GM23338 (cell line): ENCODE measurements at regions not wholly inside any gene's neighbourhood (a gene's known extent, or its start where the extent isn't known, plus 50 kb on each side); places are given as distances from the start of the nearest gene placed in this dataset.

Experiments used
- ATAC-seq: fragments of 200-7000 bp; cut with Tn5 transposase; 3 replicates; pipeline ENCODE4 v1.9.1; 2020
- DNase-seq: peaks from one replicate; pipeline ENCODE4 v3.0.0-alpha.2; 2015; ENCODE audit warnings: low spot score
- H2AFZ ChIP-seq: fragments of 200-600 bp; sonication (generic); 2 replicates; pipeline ENCODE4 v1.8.0; 2016; ENCODE audit warnings: antibody characterized with exemption, mild to moderate bottlenecking, moderate library complexity
- H3F3A ChIP-seq: fragments of 200-600 bp; sonication (generic); replicated peaks from 2 replicates; pipeline ENCODE4 v1.8.0; 2017; ENCODE audit warnings: antibody characterized with exemption, mixed run types, low read depth
- H3K27ac ChIP-seq: fragments of 200-600 bp; sonication (generic); 2 replicates; pipeline ENCODE4 v1.6.1; 2016; ENCODE audit warnings: low read depth
- H3K27me3 ChIP-seq: fragments of 200-600 bp; sonication (generic); 2 replicates; pipeline ENCODE4 v1.8.0; 2016; ENCODE audit warnings: mild to moderate bottlenecking, mixed run types, moderate library complexity; ENCODE audit not compliant: insufficient read depth
- H3K36me3 ChIP-seq: fragments of 200-600 bp; sonication (generic); 2 replicates; pipeline ENCODE4 v1.8.0; 2016; ENCODE audit warnings: mild to moderate bottlenecking; ENCODE audit not compliant: insufficient read depth
- H3K4me1 ChIP-seq: fragments of 200-600 bp; sonication (generic); 2 replicates; pipeline ENCODE4 v1.8.0; 2016; ENCODE audit warnings: mild to moderate bottlenecking, moderate library complexity; ENCODE audit not compliant: insufficient read depth
- H3K4me2 ChIP-seq: fragments of 200-600 bp; sonication (generic); 2 replicates; pipeline ENCODE4 v1.7.1; 2017; ENCODE audit warnings: mixed run types
- H3K4me3 ChIP-seq: fragments of 200-600 bp; sonication (generic); 2 replicates; pipeline ENCODE4 v1.6.1; 2016; ENCODE audit warnings: mixed run types
- H3K79me2 ChIP-seq: fragments of 200-600 bp; sonication (generic); replicated peaks from 2 replicates; pipeline ENCODE4 v1.8.0; 2017; ENCODE audit warnings: mild to moderate bottlenecking; ENCODE audit not compliant: insufficient read depth
- H3K9me2 ChIP-seq: fragments of 200-600 bp; sonication (generic); 2 replicates; pipeline ENCODE4 v1.8.0; 2017; ENCODE audit not compliant: insufficient read depth
- H4K20me1 ChIP-seq: fragments of 200-600 bp; sonication (generic); replicated peaks from 2 replicates; pipeline ENCODE4 v1.8.0; 2017; ENCODE audit warnings: mild to moderate bottlenecking; ENCODE audit not compliant: insufficient read depth
- H3K27ac Mint-ChIP-seq: 2 replicates; pipeline ENCODE4 v1.8.0; 2020; ENCODE audit warnings: inconsistent platforms, mild to moderate bottlenecking, moderate library complexity, mixed read lengths
- H3K27me3 Mint-ChIP-seq: 3 replicates; pipeline ENCODE4 v1.8.0; 2022; ENCODE audit warnings: low read depth, mild to moderate bottlenecking, moderate library complexity, mixed read lengths, inconsistent platforms; ENCODE audit not compliant: insufficient read depth, poor library complexity
- H3K36me3 Mint-ChIP-seq: 3 replicates; pipeline ENCODE4 v1.8.0; 2021; ENCODE audit warnings: low read depth, mild to moderate bottlenecking, inconsistent platforms, moderate library complexity, mixed read lengths
- H3K4me1 Mint-ChIP-seq: 3 replicates; pipeline ENCODE4 v1.8.0; 2020; ENCODE audit warnings: mild to moderate bottlenecking, inconsistent platforms, mixed read lengths
- H3K4me3 Mint-ChIP-seq: 3 replicates; pipeline ENCODE4 v1.8.0; 2021; ENCODE audit warnings: moderate library complexity, mild to moderate bottlenecking, inconsistent platforms, mixed read lengths
- H3K9me3 Mint-ChIP-seq: 3 replicates; pipeline ENCODE4 v1.8.0; 2020; ENCODE audit warnings: moderate library complexity, mild to moderate bottlenecking, inconsistent platforms, mixed read lengths
- CREB1 ChIP-seq: fragments of 250-450 bp; sonication (Bioruptor Pico); IDR thresholded peaks from 2 replicates; pipeline ENCODE4 v1.5.0; 2020; ENCODE audit warnings: low read depth, mild to moderate bottlenecking, moderate library complexity
- CTCF ChIP-seq, 2 experiments: fragments of 200-600 bp in 1 of 2; sonication (generic) in 1 of 2; conservative IDR thresholded peaks; 2 replicates each; pipeline versions ENCODE4 v1.5.1 to v1.6.1; 2016 to 2017; ENCODE audit warnings: antibody characterized with exemption in 2 of 2, low read depth in 2 of 2, mild to moderate bottlenecking in 2 of 2, moderate library complexity in 1 of 2
- ETS1 ChIP-seq: IDR thresholded peaks from 2 replicates; pipeline ENCODE4 v1.6.1; 2016; ENCODE audit warnings: antibody characterized with exemption
- EZH2 ChIP-seq: fragments of 200-600 bp; sonication (generic); IDR thresholded peaks from one replicate; pipeline ENCODE4 v1.8.0; 2017; ENCODE audit warnings: antibody characterized with exemption, mild to moderate bottlenecking, low read depth; ENCODE audit not compliant: unreplicated experiment
- EZH2phosphoT487 ChIP-seq: fragments of 200-600 bp; sonication (generic); IDR thresholded peaks from one replicate; pipeline ENCODE4 v1.8.1; 2018; ENCODE audit warnings: antibody characterized with exemption; ENCODE audit not compliant: unreplicated experiment
- JUNB ChIP-seq: IDR thresholded peaks from one replicate; pipeline ENCODE4 v1.6.1; 2016; ENCODE audit warnings: antibody characterized with exemption; ENCODE audit not compliant: unreplicated experiment
- NANOG ChIP-seq: IDR thresholded peaks from 2 replicates; pipeline ENCODE4 v1.6.1; 2016; ENCODE audit warnings: antibody characterized with exemption, borderline replicate concordance
- POLR2AphosphoS5 ChIP-seq: IDR thresholded peaks from 2 replicates; pipeline ENCODE4 v1.6.1; 2016; ENCODE audit warnings: antibody characterized with exemption, low read depth
- REST ChIP-seq: IDR thresholded peaks from one replicate; pipeline ENCODE4 v1.6.1; 2018; ENCODE audit warnings: antibody characterized with exemption; ENCODE audit not compliant: unreplicated experiment
- STAT1 ChIP-seq: IDR thresholded peaks from one replicate; pipeline ENCODE4 v1.6.1; 2016; ENCODE audit warnings: antibody characterized with exemption; ENCODE audit not compliant: unreplicated experiment
- ZNF114 ChIP-seq: fragments of 250-450 bp; sonication (Bioruptor Pico); IDR thresholded peaks from 2 replicates; pipeline ENCODE4 v1.5.0; 2020; ENCODE audit warnings: mild to moderate bottlenecking, moderate library complexity
- ZNF331 ChIP-seq: fragments of 250-450 bp; sonication (Bioruptor Pico); IDR thresholded peaks from 2 replicates; pipeline ENCODE4 v1.5.0; 2020; ENCODE audit warnings: low read depth, mild to moderate bottlenecking, moderate library complexity
- ZNF462 ChIP-seq: fragments of 250-450 bp; sonication (Bioruptor Pico); IDR thresholded peaks from 2 replicates; pipeline ENCODE4 v1.5.0; 2020; ENCODE audit warnings: mild to moderate bottlenecking, moderate library complexity

- no peaks in the 10 kb centered on the region for H3K79me2 ChIP-seq
- no peaks in the 10 kb centered on the region for H3K27me3 Mint-ChIP-seq
- H3K4me1 Mint-ChIP-seq, result peaks cover 7% of the 10 kb centered on the region; the same call in 1 of the 3 replicates
- H3K27me3 ChIP-seq, result no peaks in the 10 kb centered on the region
- no peak overlapping the region for H2AFZ ChIP-seq
- H3K9me3 Mint-ChIP-seq, result no peaks in the 10 kb centered on the region
- ATAC-seq (no peak), DNase-seq (no peak)
- H3K9me2 ChIP-seq, result no peaks in the 10 kb centered on the region
- H3F3A ChIP-seq, result no peaks in the 10 kb centered on the region
- H3K27ac Mint-ChIP-seq, result no peak overlapping the region
- H3K36me3 ChIP-seq, result 0 out of 2 replicates have a peak, but pooled peaks cover 2% of the 10 kb centered on the region
- H3K4me1 ChIP-seq, result 0 out of 2 replicates have a peak, but pooled peaks cover 4% of the 10 kb centered on the region
- H3K36me3 Mint-ChIP-seq, result no peaks in the 10 kb centered on the region
- H4K20me1 ChIP-seq, result no peaks in the 10 kb centered on the region
- no peak overlapping the region for H3K4me3 ChIP-seq
- H3K4me3 Mint-ChIP-seq, result no peak overlapping the region
- H3K27ac ChIP-seq, result no peak overlapping the region
- H3K4me2 ChIP-seq, result no peak overlapping the region
- TF ChIP-seq NANOG, result no peak
- TF ChIP-seq EZH2phosphoT487, result no peak
- no peak for TF ChIP-seq REST
- TF ChIP-seq ZNF331 (CRISPR knock-in tag), result no peak
- no peak for TF ChIP-seq STAT1
- TF ChIP-seq ZNF462 (CRISPR knock-in tag), result no peak
- no peak for TF ChIP-seq ETS1
- TF ChIP-seq CREB1, result no peak
- no peak for TF ChIP-seq POLR2AphosphoS5
- no peak for TF ChIP-seq EZH2
- TF ChIP-seq JUNB, result no peak
- no peak for TF ChIP-seq CTCF (conservative IDR thresholded peaks at IDR 0.05; ENCODE audit: low read depth in 2 of 2)
- TF ChIP-seq ZNF114 (CRISPR knock-in tag), result no peak
Measured at GRCh38 chr1:232426801-232427200, 203.1 kb downstream of the SIPA1L2 start.
